Smooth muscle cell (in vitro differentiated cells): ENCODE measurements at regions not wholly inside any gene's neighbourhood (a gene's known extent, or its start where the extent isn't known, plus 50 kb on each side); places are given as distances from the start of the nearest gene placed in this dataset.

Experiments
- DNase-seq: peaks from one replicate; lab custom pipeline; 2025; ENCODE audit not compliant: unreplicated experiment; lab: John Stamatoyannopoulos, UW
- H2AFZ ChIP-seq: fragments of 200-600 bp; sonication (generic); 2 replicates; pipeline ENCODE4 v1.6.0; 2016; ENCODE audit warnings: antibody characterized with exemption, low read depth, mild to moderate bottlenecking
- H3F3A ChIP-seq: fragments of 200-600 bp; sonication (generic); 2 replicates; pipeline ENCODE4 v1.6.0; 2017; ENCODE audit warnings: antibody characterized with exemption, low read depth
- H3K27ac ChIP-seq: fragments of 200-600 bp; sonication (generic); 2 replicates; pipeline ENCODE4 v1.5.1; 2016; ENCODE audit warnings: low read depth, mild to moderate bottlenecking
- H3K27me3 ChIP-seq: fragments of 200-600 bp; sonication (generic); 2 replicates; pipeline ENCODE4 v1.6.1; 2016; ENCODE audit warnings: low read depth, mild to moderate bottlenecking
- H3K36me3 ChIP-seq: fragments of 200-600 bp; sonication (generic); 2 replicates; pipeline ENCODE4 v1.5.1; 2016; ENCODE audit warnings: low read depth
- H3K4me1 ChIP-seq: fragments of 200-600 bp; sonication (generic); 2 replicates; pipeline ENCODE4 v1.5.1; 2016; ENCODE audit warnings: low read depth
- H3K4me2 ChIP-seq: fragments of 200-600 bp; sonication (generic); 2 replicates; pipeline ENCODE4 v1.6.0; 2016; ENCODE audit warnings: mild to moderate bottlenecking
- H3K4me3 ChIP-seq: fragments of 200-600 bp; sonication (generic); 2 replicates; pipeline ENCODE4 v1.5.1; 2016; ENCODE audit warnings: mild to moderate bottlenecking
- H3K79me2 ChIP-seq: fragments of 200-600 bp; sonication (generic); 2 replicates; pipeline ENCODE4 v1.6.0; 2016; ENCODE audit warnings: low read depth, mild to moderate bottlenecking
- H3K9ac ChIP-seq: fragments of 200-600 bp; sonication (generic); 2 replicates; pipeline ENCODE4 v1.6.0; 2016; ENCODE audit warnings: low read depth
- H3K9me3 ChIP-seq: fragments of 200-600 bp; sonication (generic); replicated peaks from 2 replicates; pipeline ENCODE4 v1.5.1; 2016; ENCODE audit warnings: low read depth
- H4K20me1 ChIP-seq: fragments of 200-600 bp; sonication (generic); 2 replicates; pipeline ENCODE4 v1.6.0; 2016; ENCODE audit warnings: low read depth
- WGBS: methylation state at CpG from one replicate; pipeline ENCODE4 v1.1.7; 2016; ENCODE audit warnings: low lambda C conversion rate; 5-methylcytosine and 5-hydroxymethylcytosine counted together
- TF ChIP-seq, protein P1 (sequence below): fragments of 200-600 bp; sonication (generic); IDR thresholded peaks from 2 replicates; pipeline ENCODE4 v1.5.1; 2017; ENCODE audit warnings: borderline replicate concordance, mild to moderate bottlenecking, antibody characterized with exemption; ENCODE audit not compliant: insufficient read depth, poor library complexity, severe bottlenecking

DNA sequence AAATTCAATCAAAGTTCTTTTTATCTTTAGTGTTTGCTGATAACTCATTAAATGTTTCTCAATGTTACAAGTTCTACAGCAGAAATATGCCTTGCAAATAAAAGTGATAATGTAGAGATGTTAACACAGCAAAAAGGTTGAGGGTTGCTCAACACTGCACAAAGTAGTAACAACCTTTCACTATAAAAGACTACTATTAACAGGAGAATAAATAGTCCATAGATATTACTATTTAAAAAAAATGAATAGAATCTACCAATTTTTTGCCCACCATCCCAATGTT, 378.1 kb downstream of the RBM43 start:
- peak overlapping the region; percentile 13 for H3K27ac ChIP-seq
- no peak for DNase-seq
- H3F3A ChIP-seq = no peaks in the 10 kb centered on the region
- peak overlapping the region; percentile 12 for H3K4me2 ChIP-seq
- H3K9ac ChIP-seq = no peak overlapping the region
- H3K4me3 ChIP-seq = no peak overlapping the region
- no peaks in the 10 kb centered on the region for H3K9me3 ChIP-seq
- no peaks in the 10 kb centered on the region for H3K36me3 ChIP-seq
- no peak overlapping the region for H2AFZ ChIP-seq
- H4K20me1 ChIP-seq = no peaks in the 10 kb centered on the region
- H3K4me1 ChIP-seq = peaks cover 10% of the 10 kb centered on the region
- H3K27me3 ChIP-seq = no peaks in the 10 kb centered on the region
- TF ChIP-seq, protein P1, sequence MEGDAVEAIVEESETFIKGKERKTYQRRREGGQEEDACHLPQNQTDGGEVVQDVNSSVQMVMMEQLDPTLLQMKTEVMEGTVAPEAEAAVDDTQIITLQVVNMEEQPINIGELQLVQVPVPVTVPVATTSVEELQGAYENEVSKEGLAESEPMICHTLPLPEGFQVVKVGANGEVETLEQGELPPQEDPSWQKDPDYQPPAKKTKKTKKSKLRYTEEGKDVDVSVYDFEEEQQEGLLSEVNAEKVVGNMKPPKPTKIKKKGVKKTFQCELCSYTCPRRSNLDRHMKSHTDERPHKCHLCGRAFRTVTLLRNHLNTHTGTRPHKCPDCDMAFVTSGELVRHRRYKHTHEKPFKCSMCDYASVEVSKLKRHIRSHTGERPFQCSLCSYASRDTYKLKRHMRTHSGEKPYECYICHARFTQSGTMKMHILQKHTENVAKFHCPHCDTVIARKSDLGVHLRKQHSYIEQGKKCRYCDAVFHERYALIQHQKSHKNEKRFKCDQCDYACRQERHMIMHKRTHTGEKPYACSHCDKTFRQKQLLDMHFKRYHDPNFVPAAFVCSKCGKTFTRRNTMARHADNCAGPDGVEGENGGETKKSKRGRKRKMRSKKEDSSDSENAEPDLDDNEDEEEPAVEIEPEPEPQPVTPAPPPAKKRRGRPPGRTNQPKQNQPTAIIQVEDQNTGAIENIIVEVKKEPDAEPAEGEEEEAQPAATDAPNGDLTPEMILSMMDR = no peak
- H3K79me2 ChIP-seq = no peaks in the 10 kb centered on the region

DNA sequence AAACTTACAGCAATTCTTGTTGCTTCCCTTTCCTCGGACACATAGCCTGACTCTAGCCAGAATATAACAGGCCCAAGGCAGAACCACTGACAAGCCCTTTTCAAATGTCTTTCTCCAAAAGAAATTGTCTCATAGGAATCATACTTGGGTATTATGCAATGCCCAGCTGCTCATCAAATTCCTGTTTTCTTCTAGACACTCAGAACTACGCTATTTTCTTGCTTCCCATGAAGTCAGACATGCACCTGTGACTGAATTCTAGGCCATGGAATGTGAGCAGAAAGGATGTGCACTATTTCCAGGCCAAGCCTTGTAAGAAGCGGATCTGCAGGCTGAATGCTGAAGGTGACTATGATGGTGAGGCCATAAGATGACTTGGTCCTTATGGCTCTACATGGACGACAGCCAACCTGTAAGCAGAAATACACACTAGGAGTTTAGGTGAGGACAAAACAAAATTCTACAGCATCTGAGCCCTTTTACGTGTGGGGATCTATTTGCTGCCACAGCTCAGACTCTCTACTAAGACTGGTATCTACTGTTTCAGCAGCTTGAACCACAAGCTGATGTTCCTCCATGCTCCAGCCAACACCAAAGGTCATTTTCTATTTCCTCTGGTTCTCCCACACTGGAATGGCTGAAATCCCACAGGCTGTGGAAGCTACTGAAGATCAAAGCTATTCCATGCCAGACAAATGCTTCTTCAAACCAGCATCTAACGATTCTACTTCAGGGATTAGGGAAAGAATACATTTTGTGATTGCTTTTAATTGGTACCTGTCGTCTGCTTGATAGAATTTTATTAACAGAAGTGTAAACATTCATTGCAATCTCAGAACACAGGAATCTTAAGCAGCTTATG, 378.7 kb downstream of the RBM43 start:
- TF ChIP-seq, protein P1 = no peak
- peak overlapping the region; percentile 12 for H3K4me2 ChIP-seq
- H2AFZ ChIP-seq = no peak overlapping the region
- H3K27ac ChIP-seq = peak overlapping the region; percentile 13
- no peak overlapping the region for H3K4me3 ChIP-seq
- H3K36me3 ChIP-seq = no peaks in the 10 kb centered on the region
- H3K9ac ChIP-seq = no peak overlapping the region
- 58% methylated on average over 7 of the region's 7 CpGs for WGBS
- no peaks in the 10 kb centered on the region for H3K27me3 ChIP-seq
- H3K4me1 ChIP-seq = peaks cover 10% of the 10 kb centered on the region
- H3K79me2 ChIP-seq = no peaks in the 10 kb centered on the region
- no peaks in the 10 kb centered on the region for H4K20me1 ChIP-seq
- no peak for DNase-seq
- H3F3A ChIP-seq = no peaks in the 10 kb centered on the region
- H3K9me3 ChIP-seq = no peaks in the 10 kb centered on the region

DNA sequence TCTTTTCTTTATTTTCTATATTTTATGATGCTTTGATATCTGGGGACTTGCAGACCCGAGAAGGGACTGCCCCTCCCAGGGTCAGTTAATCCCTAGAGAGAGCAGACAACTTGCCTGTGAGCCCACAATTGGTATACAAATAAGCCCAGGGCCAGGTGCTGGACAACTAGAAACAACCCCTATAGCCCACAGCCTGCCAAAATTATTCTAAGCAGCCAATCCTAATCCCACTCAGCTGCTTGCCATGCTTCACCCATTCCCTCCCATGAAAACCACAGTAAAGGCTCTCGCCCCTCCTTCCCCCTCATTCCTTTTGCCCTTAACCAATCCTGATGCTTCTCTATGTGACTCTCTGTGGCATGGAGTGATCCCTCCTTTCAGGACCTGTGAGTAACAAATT, 380.7 kb downstream of the RBM43 start:
- Histone ChIP-seq H3K36me3 (no peaks in the 10 kb centered on the region), H3K27ac (no peak overlapping the region), H3K4me1 (peaks cover 16% of the 10 kb centered on the region), H3K4me3 (no peak overlapping the region), H3K79me2 (no peaks in the 10 kb centered on the region), H3K27me3 (no peaks in the 10 kb centered on the region), H3F3A (peaks cover 5% of the 10 kb centered on the region), H3K4me2 (no peak overlapping the region), H3K9me3 (no peaks in the 10 kb centered on the region), H3K9ac (no peak overlapping the region), H2AFZ (no peak overlapping the region), H4K20me1 (no peaks in the 10 kb centered on the region)
- no peak for DNase-seq
- TF ChIP-seq, protein P1 = no peak
- 81% methylated on average over 2 of the region's 2 CpGs for WGBS

DNA sequence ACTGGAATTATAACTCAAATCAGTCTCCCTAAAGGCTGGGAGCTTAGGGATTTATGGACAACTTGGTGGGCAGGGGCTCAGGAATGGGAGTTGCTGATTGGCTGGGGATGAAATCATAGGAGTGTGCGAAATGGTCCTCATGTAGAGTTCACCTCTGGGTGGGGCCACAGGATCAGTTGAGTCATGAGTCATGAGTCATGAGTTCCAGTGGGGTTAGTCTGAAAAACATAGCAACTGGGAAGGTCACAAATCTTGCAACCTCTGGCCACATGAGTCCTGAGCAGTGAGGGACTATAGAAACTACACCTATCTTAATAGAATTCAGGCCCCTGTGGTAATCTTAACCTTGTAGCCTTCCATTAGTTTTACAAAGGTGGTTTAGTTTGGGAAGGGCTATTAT, 383.3 kb downstream of the RBM43 start:
- Histone ChIP-seq H3K4me3 (no peak overlapping the region), H3K36me3 (no peaks in the 10 kb centered on the region), H3F3A (peaks cover 8% of the 10 kb centered on the region), H3K27me3 (no peaks in the 10 kb centered on the region), H3K4me2 (no peak overlapping the region), H3K9me3 (no peaks in the 10 kb centered on the region), H3K79me2 (no peaks in the 10 kb centered on the region), H3K27ac (no peak overlapping the region), H4K20me1 (no peaks in the 10 kb centered on the region), H3K9ac (no peak overlapping the region), H3K4me1 (peaks cover 23% of the 10 kb centered on the region), H2AFZ (no peak overlapping the region)
- TF ChIP-seq, protein P1 = no peak
- DNase-seq = no peak
- WGBS = 68% methylated on average over 1 of the region's 1 CpG
